ENCODE measurements at regions not wholly inside any gene's neighbourhood (a gene's known extent, or its start where the extent isn't known, plus 50 kb on each side); places are given as distances from the start of the nearest gene placed in this dataset.
"Not testable (repeated sequence)": the region's sequence is repeated elsewhere in the genome, so short reads cannot be mapped to it uniquely, and the experiment has no call there.

DNA sequence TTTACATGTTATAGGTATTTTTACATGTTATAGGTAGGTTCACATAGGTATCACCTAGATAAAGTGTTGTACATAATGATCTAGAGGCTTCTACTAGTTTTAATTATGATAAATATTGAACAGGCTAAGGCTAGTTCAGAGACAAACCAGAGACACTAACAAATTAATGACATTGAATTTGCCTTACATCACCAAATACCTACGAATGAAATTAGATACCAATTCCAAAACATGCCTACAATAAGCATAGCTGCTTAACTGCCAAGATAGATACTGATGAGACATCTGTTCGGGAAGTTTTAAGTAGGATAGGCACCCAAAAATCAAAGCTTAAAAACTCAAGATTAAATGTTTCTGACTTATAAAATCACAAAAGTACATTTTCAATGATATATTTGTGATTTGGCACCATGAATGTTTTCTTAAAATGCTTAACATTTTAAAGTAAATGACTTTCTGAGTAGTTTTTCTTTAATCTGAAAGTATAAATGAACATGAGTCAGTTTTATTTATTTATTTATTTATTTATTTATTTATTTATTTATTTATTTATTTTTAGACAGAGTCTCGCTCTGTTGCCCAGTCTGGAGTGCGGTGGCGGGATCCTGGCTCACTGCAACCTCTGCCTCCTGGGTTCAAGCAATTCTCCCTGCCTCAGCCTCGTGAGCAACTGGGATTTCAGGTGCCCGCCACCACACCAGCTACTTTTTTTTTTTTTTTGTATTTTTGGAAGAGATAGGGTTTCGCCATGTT, 703.1 kb upstream of the ARRDC3 start:
- DNase-seq = no peak

GRCh38 chr5:92081958-92082712, 699.0 kb upstream of the ARRDC3 start:
- no peak for DNase-seq

GRCh38 chr5:92070786-92071185, 687.7 kb upstream of the ARRDC3 start:
- no peak for DNase-seq

GRCh38 chr5:92064993-92065392, 681.9 kb upstream of the ARRDC3 start:
- DNase-seq = no peak

- DNase-seq = no peak
Measured at GRCh38 chr5:92051741-92052140, 668.6 kb upstream of the ARRDC3 start.

GRCh38 chr5:92050970-92051369, 667.9 kb upstream of the ARRDC3 start:
- DNase-seq = no peak

DNA sequence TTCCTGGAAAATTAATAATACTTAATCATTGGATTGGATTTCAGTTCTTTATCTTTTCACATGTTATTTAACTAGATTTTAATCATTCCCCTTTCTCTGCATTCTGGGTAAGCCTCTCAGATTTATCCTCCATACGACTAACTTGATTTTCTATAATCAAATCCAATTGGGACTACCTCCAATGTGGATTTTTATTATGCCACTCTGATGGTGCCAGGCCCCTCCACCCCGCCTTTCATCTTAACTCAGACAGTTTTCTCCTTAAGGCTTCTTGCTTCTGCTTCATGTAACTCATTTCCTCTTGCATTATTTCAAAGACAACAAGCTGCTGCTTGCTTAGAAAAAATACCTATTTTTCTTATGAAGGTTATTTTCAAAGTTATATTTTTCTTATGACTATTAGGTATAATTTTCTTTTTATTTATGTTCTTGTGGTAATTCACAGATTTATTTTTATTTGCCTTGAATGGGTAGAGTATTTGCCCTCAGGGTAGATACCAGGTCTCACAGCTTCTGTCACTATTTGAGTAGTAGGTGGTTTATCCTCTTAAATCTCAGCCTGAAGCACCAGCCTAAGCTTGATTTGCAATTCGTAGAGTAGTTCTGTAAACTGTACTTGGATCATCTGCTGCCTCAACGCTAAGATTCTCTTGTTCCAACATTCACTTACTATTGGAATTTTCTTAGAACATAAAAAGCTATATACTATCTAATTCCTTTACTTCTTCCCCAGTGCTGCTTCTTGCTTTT, 659.0 kb upstream of the ARRDC3 start:
- DNase-seq = no peak

- no peak for DNase-seq
Measured at GRCh38 chr5:92041206-92041605, 658.1 kb upstream of the ARRDC3 start.

DNA sequence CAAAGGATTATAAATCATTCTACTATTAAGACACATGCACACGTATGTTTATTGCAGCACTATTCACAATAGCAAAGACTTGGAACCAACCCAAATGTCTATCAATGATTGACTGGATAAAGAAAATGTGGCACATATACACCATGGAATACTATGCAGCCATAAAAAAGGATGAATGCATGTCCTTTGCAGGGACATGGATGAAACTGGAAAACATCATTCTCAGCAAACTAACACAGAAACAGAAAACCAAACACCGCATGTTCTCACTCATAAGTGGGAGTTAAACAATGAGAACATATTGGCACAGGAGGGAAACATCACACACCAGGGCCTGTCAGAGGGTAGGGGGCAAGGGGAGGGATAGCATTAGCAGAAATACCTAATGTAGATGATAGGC, 646.7 kb upstream of the ARRDC3 start:
- not testable (repeated sequence) for DNase-seq

DNA sequence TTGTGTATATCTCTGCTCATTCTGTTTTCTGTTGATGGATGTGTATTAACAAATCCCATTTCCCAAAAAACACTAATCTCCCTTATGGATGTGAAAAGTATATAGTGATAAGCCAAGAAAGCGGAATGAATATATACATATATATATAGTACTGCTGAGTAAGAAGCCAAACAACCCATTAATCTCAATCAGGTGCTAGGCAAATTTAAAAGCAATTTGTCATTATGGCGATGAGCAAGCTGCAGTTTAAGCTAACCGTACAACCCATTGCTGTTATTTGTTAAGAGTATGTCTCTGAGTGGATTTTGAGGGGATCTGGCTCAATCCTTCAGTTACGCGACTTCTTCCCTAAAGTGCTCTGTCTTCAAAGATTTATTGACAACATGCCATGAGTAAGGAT, 640.4 kb upstream of the ARRDC3 start:
- DNase-seq = no peak

DNA sequence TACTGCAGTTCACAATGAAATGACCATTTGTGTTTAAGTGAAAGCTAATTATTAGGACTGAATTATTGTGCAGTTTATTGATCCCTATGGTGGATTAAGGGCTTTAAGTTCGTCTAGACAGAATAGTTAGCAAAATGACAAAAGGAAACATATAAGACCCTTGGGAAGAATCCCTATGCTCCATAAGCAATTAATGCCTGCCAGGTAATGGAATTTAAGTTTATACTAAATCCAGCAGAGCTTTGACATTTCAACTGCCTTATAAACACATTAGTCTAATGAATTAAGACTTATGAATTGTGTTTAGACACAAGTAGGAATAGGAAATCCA, 640.0 kb upstream of the ARRDC3 start:
- DNase-seq = no peak

DNA sequence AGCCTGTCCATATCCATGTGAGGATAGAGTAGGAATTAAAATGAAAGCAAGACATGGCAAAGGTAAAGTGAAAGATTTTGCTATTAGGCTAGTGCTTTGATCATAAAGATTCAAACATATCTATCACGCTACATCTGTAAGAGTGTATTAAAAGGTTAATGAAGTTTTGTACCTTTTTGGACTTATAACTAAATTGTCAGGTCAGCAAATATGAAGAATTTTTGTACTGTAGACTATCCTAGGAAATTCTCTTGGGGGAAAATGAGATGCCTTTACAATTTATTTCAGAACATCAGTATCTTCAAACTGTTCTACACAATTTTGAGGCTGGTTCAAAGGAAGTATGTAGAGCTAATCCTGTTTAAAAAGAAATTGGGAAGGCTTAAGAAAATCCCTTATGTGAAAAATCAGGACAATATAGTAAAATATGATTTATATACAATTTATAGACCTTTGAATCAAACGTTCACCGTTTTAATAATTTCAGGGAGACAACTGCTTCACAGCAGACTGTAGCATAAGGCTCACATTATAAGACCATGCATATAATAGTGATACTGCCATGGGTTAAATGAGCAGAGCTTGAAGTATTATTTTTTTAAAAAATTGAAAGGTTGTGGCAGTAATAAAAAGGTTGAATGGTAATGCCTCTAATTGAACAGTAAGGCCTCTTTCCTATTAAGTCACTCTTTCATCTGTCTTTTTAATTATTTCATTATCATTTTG, 639.5 kb upstream of the ARRDC3 start:
- DNase-seq = no peak

DNA sequence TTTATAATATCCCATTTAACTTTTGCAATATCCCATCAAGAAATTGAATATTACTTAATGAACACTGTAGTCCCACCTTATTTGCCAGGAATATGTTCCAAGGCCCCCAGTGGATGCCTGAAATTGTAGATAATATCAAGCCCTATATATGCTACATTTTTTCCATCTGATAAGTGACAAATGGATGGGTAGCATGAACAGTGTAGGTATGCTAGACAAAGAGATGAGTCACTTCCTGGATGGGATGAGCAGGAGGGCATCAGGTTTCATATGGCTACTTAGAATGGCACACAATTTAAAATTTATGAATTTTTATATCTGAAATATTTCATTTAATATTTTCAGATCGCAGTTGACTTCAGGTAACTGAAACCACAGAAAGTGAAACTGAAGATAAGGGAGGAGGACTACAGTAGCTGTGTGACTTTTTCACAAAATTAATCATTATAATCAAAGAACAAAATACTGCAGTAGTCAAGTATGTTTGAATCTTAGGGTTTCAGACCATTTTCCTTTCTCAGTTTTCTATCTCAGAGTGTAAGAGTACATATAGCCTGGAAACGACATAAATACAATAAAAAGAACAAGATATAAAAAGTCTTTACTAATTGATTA, 636.4 kb upstream of the ARRDC3 start:
- DNase-seq = peak in 1 of 2 experiments; percentile 62

GRCh38 chr5:92017776-92018175, 634.7 kb upstream of the ARRDC3 start:
- peak; percentile 14 to 83 for DNase-seq

- not testable (repeated sequence) for DNase-seq
Measured at GRCh38 chr5:92011845-92012244, 628.7 kb upstream of the ARRDC3 start.

DNA sequence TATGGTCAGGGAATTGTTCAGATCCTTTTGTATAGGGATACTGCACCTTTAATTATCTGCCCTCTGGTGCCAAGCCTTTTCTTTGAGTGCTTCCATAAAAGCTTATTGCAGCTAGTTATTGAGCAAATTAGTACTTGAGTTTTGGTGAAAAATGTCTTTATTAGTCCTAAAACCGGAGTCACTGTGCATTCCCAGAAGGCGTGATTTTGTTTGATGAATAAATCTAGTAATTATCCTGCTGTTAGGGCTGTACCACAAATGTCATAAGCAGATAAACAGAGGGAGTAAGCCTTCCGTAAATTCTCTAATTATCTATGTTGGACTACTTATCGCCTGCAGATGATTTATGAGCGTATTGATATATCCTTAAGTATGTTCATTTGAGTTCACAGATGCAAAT, 620.7 kb upstream of the ARRDC3 start:
- DNase-seq = no peak

- DNase-seq = no peak
Measured at GRCh38 chr5:92002721-92003274, 619.7 kb upstream of the ARRDC3 start.

DNA sequence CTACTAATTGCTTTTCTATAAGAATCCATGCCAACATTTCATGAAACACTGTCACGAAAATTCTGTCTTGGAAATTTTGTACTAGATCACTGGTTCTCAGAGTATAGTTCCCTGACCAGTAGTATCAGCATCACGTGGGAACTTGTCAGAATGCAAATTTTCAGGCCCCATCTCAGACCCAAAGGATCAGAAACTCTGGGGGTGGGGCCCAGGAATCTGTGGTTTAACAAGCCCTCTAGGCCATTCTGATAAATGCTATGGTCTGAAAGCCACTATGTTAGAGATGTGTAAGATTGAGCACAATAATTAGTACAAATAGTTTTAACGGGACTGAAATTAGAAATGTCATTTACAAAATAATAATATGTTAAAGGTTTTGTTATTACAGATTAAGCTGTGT, 615.7 kb upstream of the ARRDC3 start:
- DNase-seq = no peak

DNA sequence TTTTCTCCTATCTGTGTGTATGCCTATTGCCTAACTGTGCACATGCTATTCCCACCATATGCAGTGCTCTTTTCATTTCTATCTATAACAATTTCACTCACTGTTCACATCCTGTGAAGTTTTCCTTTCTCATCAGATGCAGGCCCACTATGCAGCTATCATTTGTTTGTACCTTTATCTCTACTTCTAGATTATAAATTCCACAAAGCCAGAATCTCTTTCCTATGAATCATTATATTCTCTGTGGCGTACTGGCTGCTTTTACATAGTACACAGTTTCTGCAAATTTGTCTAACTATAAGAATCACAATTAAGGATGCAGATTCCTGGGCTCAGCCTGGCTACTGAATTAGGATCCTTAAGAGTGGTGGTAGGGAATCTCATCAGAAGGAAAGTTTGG, 600.8 kb upstream of the ARRDC3 start:
- no peak for DNase-seq

GRCh38 chr5:91978221-91978882, 595.2 kb upstream of the ARRDC3 start:
- no peak for DNase-seq

DNA sequence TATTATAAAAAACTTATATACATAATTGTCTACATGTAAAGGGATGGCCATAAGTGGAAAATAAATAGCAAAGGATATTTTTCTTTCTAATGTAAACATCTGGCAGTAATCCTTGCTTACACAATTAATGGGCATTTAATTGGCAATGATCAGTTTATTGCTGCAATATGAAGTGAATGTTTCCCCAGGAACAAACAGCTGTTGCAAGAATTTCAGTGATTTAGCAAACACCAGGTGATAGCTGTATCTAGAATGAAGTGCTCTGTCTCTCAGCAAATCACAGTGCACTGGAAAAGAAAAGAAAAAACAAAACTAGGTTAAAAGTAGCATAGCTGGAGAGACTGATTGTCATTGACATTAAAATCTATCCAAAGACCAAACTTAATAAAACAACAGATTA, 594.5 kb upstream of the ARRDC3 start:
- no peak for DNase-seq

DNA sequence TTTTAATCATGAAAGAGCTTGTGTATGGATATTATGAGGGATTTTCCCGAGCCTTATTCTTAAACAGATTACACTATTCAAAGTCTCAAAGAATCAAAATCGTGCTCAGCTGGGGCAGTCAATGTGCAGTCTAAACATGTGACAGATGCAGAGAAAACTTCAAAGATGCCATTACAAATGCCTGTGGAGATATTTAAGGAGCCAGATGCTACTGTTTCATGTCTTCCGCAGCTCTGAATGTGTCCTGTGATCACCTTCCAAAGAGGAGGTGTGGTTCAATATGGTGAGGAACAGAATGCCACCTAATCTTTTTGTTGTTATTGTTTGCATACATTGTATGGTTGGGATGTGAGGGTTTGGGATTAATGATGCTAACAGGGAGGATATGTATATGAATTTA, 593.3 kb upstream of the ARRDC3 start:
- DNase-seq = no peak
